ENCODE measurements at regions not wholly inside any gene's neighbourhood (a gene's known extent, or its start where the extent isn't known, plus 50 kb on each side); places are given as distances from the start of the nearest gene placed in this dataset.

DNA sequence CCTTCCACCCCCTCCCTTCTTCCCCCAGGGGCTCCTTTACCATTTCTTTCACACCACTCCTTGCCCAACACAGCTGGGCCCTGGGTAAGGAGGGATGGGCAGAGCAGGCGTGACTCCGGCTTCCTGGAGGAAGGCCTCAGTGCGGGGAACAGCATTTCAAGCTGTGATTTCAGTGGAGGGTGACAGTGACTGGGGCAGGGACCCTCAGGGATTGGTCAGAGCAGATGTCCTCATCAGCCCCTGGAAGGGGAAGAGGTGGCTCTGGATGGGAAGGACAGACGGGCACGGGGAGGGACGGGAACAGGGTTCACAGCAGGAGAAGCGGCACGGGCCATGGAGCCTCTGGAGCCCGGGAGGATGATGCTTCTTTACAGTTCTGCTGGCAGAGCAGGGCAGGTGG, 130.8 kb upstream of the TWIST2 start:
- TF ChIP-seq, protein P1, sequence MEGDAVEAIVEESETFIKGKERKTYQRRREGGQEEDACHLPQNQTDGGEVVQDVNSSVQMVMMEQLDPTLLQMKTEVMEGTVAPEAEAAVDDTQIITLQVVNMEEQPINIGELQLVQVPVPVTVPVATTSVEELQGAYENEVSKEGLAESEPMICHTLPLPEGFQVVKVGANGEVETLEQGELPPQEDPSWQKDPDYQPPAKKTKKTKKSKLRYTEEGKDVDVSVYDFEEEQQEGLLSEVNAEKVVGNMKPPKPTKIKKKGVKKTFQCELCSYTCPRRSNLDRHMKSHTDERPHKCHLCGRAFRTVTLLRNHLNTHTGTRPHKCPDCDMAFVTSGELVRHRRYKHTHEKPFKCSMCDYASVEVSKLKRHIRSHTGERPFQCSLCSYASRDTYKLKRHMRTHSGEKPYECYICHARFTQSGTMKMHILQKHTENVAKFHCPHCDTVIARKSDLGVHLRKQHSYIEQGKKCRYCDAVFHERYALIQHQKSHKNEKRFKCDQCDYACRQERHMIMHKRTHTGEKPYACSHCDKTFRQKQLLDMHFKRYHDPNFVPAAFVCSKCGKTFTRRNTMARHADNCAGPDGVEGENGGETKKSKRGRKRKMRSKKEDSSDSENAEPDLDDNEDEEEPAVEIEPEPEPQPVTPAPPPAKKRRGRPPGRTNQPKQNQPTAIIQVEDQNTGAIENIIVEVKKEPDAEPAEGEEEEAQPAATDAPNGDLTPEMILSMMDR (IDR thresholded peaks at IDR 0.05; ENCODE audit: low read depth, low read length, missing input control) = no peak
- TF ChIP-seq, protein P2, sequence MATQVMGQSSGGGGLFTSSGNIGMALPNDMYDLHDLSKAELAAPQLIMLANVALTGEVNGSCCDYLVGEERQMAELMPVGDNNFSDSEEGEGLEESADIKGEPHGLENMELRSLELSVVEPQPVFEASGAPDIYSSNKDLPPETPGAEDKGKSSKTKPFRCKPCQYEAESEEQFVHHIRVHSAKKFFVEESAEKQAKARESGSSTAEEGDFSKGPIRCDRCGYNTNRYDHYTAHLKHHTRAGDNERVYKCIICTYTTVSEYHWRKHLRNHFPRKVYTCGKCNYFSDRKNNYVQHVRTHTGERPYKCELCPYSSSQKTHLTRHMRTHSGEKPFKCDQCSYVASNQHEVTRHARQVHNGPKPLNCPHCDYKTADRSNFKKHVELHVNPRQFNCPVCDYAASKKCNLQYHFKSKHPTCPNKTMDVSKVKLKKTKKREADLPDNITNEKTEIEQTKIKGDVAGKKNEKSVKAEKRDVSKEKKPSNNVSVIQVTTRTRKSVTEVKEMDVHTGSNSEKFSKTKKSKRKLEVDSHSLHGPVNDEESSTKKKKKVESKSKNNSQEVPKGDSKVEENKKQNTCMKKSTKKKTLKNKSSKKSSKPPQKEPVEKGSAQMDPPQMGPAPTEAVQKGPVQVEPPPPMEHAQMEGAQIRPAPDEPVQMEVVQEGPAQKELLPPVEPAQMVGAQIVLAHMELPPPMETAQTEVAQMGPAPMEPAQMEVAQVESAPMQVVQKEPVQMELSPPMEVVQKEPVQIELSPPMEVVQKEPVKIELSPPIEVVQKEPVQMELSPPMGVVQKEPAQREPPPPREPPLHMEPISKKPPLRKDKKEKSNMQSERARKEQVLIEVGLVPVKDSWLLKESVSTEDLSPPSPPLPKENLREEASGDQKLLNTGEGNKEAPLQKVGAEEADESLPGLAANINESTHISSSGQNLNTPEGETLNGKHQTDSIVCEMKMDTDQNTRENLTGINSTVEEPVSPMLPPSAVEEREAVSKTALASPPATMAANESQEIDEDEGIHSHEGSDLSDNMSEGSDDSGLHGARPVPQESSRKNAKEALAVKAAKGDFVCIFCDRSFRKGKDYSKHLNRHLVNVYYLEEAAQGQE (IDR thresholded peaks at IDR 0.05) = no peak
- no peak for TF ChIP-seq SP1 (IDR thresholded peaks at IDR 0.05)
- TF ChIP-seq, protein P3, sequence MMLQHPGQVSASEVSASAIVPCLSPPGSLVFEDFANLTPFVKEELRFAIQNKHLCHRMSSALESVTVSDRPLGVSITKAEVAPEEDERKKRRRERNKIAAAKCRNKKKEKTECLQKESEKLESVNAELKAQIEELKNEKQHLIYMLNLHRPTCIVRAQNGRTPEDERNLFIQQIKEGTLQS (IDR thresholded peaks at IDR 0.05) = no peak
- TF ChIP-seq YY1 (IDR thresholded peaks at IDR 0.05) = no peak
- TF ChIP-seq JUND (IDR thresholded peaks at IDR 0.05) = no peak
